SU-DHL-6 (cell line): ENCODE measurements at regions not wholly inside any gene's neighbourhood (a gene's known extent, or its start where the extent isn't known, plus 50 kb on each side); places are given as distances from the start of the nearest gene placed in this dataset.

Experiments used
- CTCF ChIP-seq: fragments of 200-600 bp; sonication (generic); IDR thresholded peaks from one replicate; pipeline ENCODE4 v1.5.1; 2017; ENCODE audit warnings: antibody characterized with exemption, mild to moderate bottlenecking, low read length, moderate library complexity; ENCODE audit not compliant: insufficient read depth, poor library complexity, severe bottlenecking
- EZH2phosphoT487 ChIP-seq: fragments of 200-600 bp; sonication (generic), shearing (Covaris generic); conservative IDR thresholded peaks from 2 replicates; pipeline ENCODE4 v1.6.1; 2018; ENCODE audit warnings: mild to moderate bottlenecking, antibody characterized with exemption, low read length, moderate library complexity, mixed read lengths

GRCh38 chr2:160952464-160953254 lies 207.6 kb upstream of the TANK start:
- TF ChIP-seq EZH2phosphoT487 (no peak), CTCF (no peak)
